ENCODE measurements at regions not wholly inside any gene's neighbourhood (a gene's known extent, or its start where the extent isn't known, plus 50 kb on each side); places are given as distances from the start of the nearest gene placed in this dataset.

DNA sequence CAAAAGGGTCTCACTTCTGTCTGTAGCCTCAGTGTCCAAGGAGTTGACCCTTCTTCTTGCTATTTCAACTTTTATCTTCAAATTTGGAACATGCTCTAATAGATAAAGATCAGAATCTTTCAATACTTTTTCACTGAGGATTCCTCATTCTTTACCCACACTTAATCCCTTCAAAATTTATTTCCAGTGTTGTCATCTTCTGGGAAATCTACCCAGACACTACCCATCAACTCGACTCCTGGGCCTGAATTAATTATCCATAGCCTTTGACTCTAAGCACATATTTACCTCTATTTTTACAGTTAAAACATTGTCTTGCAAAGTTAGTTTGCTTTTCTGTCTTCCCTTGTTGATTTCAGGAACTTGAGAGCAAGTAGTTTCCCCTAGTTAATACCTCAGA, 1022.5 kb downstream of the PCDH9 start:
- TF ChIP-seq, protein P1, sequence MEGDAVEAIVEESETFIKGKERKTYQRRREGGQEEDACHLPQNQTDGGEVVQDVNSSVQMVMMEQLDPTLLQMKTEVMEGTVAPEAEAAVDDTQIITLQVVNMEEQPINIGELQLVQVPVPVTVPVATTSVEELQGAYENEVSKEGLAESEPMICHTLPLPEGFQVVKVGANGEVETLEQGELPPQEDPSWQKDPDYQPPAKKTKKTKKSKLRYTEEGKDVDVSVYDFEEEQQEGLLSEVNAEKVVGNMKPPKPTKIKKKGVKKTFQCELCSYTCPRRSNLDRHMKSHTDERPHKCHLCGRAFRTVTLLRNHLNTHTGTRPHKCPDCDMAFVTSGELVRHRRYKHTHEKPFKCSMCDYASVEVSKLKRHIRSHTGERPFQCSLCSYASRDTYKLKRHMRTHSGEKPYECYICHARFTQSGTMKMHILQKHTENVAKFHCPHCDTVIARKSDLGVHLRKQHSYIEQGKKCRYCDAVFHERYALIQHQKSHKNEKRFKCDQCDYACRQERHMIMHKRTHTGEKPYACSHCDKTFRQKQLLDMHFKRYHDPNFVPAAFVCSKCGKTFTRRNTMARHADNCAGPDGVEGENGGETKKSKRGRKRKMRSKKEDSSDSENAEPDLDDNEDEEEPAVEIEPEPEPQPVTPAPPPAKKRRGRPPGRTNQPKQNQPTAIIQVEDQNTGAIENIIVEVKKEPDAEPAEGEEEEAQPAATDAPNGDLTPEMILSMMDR (IDR thresholded peaks at IDR 0.05; ENCODE audit: control extremely low read depth, extremely low read depth, low read depth, missing control alignments) = no peak
- DNase-seq (ENCODE audit: extremely low spot score) = no peak
- POLR2A ChIA-PET = no interaction called here
- CTCF ChIA-PET = no interaction called here

DNA sequence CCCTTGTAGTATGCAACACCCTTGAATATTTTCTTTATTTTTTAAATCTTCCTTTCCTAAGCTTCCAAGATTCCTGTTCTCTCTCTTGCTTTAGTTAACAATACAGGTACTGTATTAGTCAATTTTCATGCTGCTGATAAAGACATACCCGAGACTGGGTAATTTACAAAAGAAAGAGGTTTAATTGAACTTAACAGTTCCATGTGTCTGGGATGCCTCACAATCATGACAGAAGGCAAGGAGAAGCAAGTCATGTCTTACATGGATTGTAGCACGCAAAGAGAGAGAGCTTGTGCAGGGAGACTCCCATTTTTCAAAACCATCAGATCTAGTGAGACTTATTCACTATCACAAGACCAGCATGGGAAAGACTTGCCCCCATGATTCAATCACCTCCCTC, 1024.3 kb downstream of the PCDH9 start:
- TF ChIP-seq, protein P1 (IDR thresholded peaks at IDR 0.05; ENCODE audit: control extremely low read depth, extremely low read depth, low read depth, missing control alignments) = no peak
- ChIA-PET POLR2A (no interaction called here), CTCF (interaction anchor here (1.1 to 1.3 kb wide), 2 partner anchors 12 to 15 kb away, joined by 3 to 4 read pairs; no protein-coding TSS in a partner anchor)
- DNase-seq (ENCODE audit: extremely low spot score) = no peak

DNA sequence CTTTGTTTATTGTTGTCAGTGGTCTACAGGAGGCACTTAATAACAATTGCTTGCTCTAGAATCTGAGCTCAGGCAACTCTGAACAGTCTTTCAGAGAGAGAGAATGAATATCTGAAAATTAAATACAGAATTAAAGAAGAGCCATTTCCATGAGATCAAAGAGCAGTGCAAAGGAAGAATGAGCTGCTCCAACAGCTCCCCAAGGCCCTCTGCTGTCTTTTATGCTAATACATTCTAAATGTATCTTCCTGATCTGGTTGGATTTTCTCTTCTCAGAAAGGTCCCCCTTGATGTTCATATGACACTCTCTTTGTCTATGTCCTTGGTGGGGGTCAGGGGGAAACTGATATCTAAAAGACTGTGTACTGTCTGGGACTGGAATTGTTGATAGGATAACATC, 1029.6 kb downstream of the PCDH9 start:
- ChIA-PET CTCF (no interaction called here), POLR2A (no interaction called here)
- TF ChIP-seq, protein P1 (IDR thresholded peaks at IDR 0.05; ENCODE audit: control extremely low read depth, extremely low read depth, low read depth, missing control alignments) = no peak
- no peak for DNase-seq (ENCODE audit: extremely low spot score)

DNA sequence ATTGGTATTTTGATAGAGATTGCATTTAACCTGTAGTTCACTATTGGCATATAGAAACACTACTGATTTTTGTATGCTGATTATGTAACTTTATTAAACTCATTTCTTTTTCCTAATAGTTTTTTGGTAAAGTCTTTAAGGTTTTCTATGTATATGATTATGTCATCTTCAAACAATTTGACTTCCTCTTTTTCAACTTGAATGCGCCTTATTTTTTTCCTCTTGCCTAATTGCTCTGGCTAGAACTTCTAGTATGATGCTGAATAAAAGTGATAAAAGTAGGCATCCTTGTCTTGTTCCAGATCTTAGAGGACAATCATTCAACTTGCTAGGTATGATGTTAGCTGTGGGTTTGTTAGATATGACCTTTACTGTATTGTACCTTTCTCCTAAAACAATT, 1034.9 kb downstream of the PCDH9 start:
- TF ChIP-seq, protein P1 (IDR thresholded peaks at IDR 0.05; ENCODE audit: control extremely low read depth, extremely low read depth, low read depth, missing control alignments) = no peak
- ChIA-PET CTCF (no interaction called here), POLR2A (no interaction called here)
- DNase-seq (ENCODE audit: extremely low spot score) = no peak

DNA sequence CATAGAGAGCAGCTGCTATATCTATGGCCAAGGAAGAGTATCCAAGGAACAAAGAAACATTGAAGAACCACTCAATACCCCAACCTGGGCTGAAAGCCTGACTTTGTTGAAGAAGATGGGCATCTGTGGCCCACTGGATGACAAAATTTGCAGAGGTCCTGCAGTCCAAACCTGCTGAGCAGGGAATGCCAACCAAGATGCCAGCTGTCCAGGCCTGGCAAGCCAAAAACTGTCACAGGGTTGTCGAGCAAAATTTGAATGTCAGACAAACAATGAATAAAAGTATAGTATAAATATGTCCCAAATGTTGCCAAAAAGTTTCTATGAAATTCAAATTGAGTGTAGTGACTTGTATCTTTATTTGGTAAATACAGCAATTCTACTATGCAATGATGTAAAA, 1040.2 kb downstream of the PCDH9 start:
- ChIA-PET POLR2A (no interaction called here), CTCF (interaction anchor here (1.0 to 1.9 kb wide), 2 partner anchors 13 to 15 kb away, joined by 3 to 4 read pairs; no protein-coding TSS in a partner anchor)
- TF ChIP-seq, protein P1 (IDR thresholded peaks at IDR 0.05; ENCODE audit: control extremely low read depth, extremely low read depth, low read depth, missing control alignments) = no peak
- no peak for DNase-seq (ENCODE audit: extremely low spot score)

DNA sequence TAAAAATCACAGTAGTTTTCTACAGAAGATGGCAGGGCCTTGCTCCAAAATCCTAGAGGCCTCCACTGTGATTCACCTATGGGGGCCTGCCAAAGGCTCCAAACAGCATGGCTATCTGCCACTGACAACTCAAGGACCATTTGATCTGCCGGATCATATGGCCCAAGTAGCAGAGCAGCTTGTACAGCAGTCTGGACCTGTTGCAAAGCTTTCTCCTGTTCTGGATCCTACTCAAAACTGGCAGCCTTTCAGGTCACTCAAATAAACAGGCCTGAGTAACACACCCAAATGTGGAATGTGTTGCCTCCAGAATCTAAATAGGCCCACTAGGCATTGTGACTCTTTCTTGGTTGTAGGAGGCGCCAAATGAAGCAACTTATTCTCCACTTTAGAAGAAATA, 1049.3 kb downstream of the PCDH9 start:
- CTCF ChIA-PET = no interaction called here
- TF ChIP-seq, protein P1 (IDR thresholded peaks at IDR 0.05; ENCODE audit: control extremely low read depth, extremely low read depth, low read depth, missing control alignments) = no peak

DNA sequence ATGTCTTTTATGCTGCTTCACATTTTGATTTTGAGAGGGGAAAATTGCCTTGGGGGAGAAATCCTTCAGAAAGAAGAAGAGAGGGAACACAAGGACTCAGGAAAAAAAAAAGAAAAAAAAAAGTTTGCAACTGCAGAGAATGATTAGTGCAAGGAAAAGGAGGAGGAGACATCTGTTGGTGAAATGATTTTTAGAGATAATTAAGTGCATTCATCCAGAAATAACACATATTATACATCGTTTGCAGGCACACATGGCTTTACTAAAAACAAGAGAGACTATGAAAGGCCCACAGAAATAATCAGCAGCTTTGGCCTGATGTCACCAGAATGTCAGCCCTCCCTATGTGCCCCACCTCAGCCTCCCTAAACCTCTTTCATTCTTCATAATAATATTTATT, 1058.2 kb downstream of the PCDH9 start:
- POLR2A ChIA-PET = no interaction called here
- DNase-seq (ENCODE audit: extremely low spot score) = no peak
- TF ChIP-seq, protein P1 (IDR thresholded peaks at IDR 0.05; ENCODE audit: control extremely low read depth, extremely low read depth, low read depth, missing control alignments) = no peak
- CTCF ChIA-PET = no interaction called here

More for the DNA sequence above, 1049.3 kb downstream of the PCDH9 start:
- no peak for DNase-seq (ENCODE audit: extremely low spot score)
- POLR2A ChIA-PET = no interaction called here
